ENCODE measurements at regions not wholly inside any gene's neighbourhood (a gene's known extent, or its start where the extent isn't known, plus 50 kb on each side); places are given as distances from the start of the nearest gene placed in this dataset.
"Not testable (repeated sequence)": the region's sequence is repeated elsewhere in the genome, so short reads cannot be mapped to it uniquely, and the experiment has no call there.

- DNase-seq = no peak
- no peaks in the 10 kb centered on the region for H3K27me3 ChIP-seq (replicated peaks; ENCODE audit: insufficient read depth)
These were observed 103.5 kb upstream of the CADM1 start for GRCh38 chr11:115607621-115608221.

GRCh38 chr11:115606498-115607220, 102.4 kb upstream of the CADM1 start:
- H3K9me2 ChIP-seq (ENCODE audit: insufficient read depth) = no peaks in the 10 kb centered on the region
- H3F3A ChIP-seq (ENCODE audit: insufficient read depth) = no peaks in the 10 kb centered on the region
- no peaks in the 10 kb centered on the region for H3K4me1 ChIP-seq (ENCODE audit: insufficient read depth)
- H4K20me1 ChIP-seq (ENCODE audit: insufficient read depth) = no peaks in the 10 kb centered on the region
- TF ChIP-seq EZH2 (IDR thresholded peaks at IDR 0.05; ENCODE audit: insufficient read depth, poor library complexity, severe bottlenecking) = no peak
- TF ChIP-seq EZH2phosphoT487 (IDR thresholded peaks at IDR 0.05; ENCODE audit: insufficient read depth, low read depth) = no peak
- in situ Hi-C loops (cut with MboI) = no loop called here
- H3K79me2 ChIP-seq (ENCODE audit: insufficient read depth) = no peaks in the 10 kb centered on the region
- no peak overlapping the region for H3K27ac ChIP-seq
- DNase-seq = no peak
- no peak overlapping the region for H3K4me3 ChIP-seq
- H3K27me3 ChIP-seq (replicated peaks; ENCODE audit: insufficient read depth) = no peaks in the 10 kb centered on the region
- H3K9me3 ChIP-seq (ENCODE audit: low read depth) = no peaks in the 10 kb centered on the region
- 37 to 42% methylated on average over 11 of the region's 11 CpGs for WGBS, 2 experiments (ENCODE audit: low coverage in 1 of 2, low lambda C conversion rate in 2 of 2, missing lambda C conversion rate in 2 of 2)
- H3K4me2 ChIP-seq (ENCODE audit: unreplicated experiment) = no peak overlapping the region
- H3K36me3 ChIP-seq (ENCODE audit: low read depth) = no peaks in the 10 kb centered on the region
- H2AFZ ChIP-seq = no peak overlapping the region
- H3K9ac ChIP-seq = no peak overlapping the region

More at GRCh38 chr11:115607621-115608221, 103.5 kb upstream of the CADM1 start:
- no peaks in the 10 kb centered on the region for H3K36me3 ChIP-seq (ENCODE audit: low read depth)
- no peak overlapping the region for H3K9ac ChIP-seq
- 50 to 51% methylated on average over 13 of the region's 13 CpGs for WGBS, 2 experiments (ENCODE audit: low coverage in 1 of 2, low lambda C conversion rate in 2 of 2, missing lambda C conversion rate in 2 of 2)
- no peak overlapping the region for H3K4me3 ChIP-seq
- no peak overlapping the region for H2AFZ ChIP-seq
- H3K79me2 ChIP-seq (ENCODE audit: insufficient read depth) = no peaks in the 10 kb centered on the region
- H3K4me1 ChIP-seq (ENCODE audit: insufficient read depth) = no peaks in the 10 kb centered on the region
- no peak overlapping the region for H3K4me2 ChIP-seq (ENCODE audit: unreplicated experiment)
- no peak for TF ChIP-seq EZH2phosphoT487 (IDR thresholded peaks at IDR 0.05; ENCODE audit: insufficient read depth, low read depth)
- no peak for TF ChIP-seq EZH2 (IDR thresholded peaks at IDR 0.05; ENCODE audit: insufficient read depth, poor library complexity, severe bottlenecking)
- in situ Hi-C loops (cut with MboI) = no loop called here
- no peak overlapping the region for H3K27ac ChIP-seq
- no peaks in the 10 kb centered on the region for H4K20me1 ChIP-seq (ENCODE audit: insufficient read depth)
- H3F3A ChIP-seq (ENCODE audit: insufficient read depth) = no peaks in the 10 kb centered on the region
- H3K9me3 ChIP-seq (ENCODE audit: low read depth) = no peaks in the 10 kb centered on the region
- no peaks in the 10 kb centered on the region for H3K9me2 ChIP-seq (ENCODE audit: insufficient read depth)

GRCh38 chr11:115605871-115606497, 101.8 kb upstream of the CADM1 start:
- Histone ChIP-seq H3K9ac (no peak overlapping the region), H3K4me2 (ENCODE audit: unreplicated experiment) (no peak overlapping the region), H3K79me2 (ENCODE audit: insufficient read depth) (no peaks in the 10 kb centered on the region), H3K9me2 (ENCODE audit: insufficient read depth) (no peaks in the 10 kb centered on the region), H3F3A (ENCODE audit: insufficient read depth) (no peaks in the 10 kb centered on the region), H3K4me3 (no peak overlapping the region), H3K27ac (no peak overlapping the region), H2AFZ (no peak overlapping the region), H4K20me1 (ENCODE audit: insufficient read depth) (no peaks in the 10 kb centered on the region), H3K36me3 (ENCODE audit: low read depth) (no peaks in the 10 kb centered on the region), H3K27me3 (replicated peaks; ENCODE audit: insufficient read depth) (no peaks in the 10 kb centered on the region), H3K4me1 (ENCODE audit: insufficient read depth) (no peaks in the 10 kb centered on the region), H3K9me3 (ENCODE audit: low read depth) (no peaks in the 10 kb centered on the region)
- TF ChIP-seq EZH2phosphoT487 (IDR thresholded peaks at IDR 0.05; ENCODE audit: insufficient read depth, low read depth) (no peak), EZH2 (IDR thresholded peaks at IDR 0.05; ENCODE audit: insufficient read depth, poor library complexity, severe bottlenecking) (no peak)
- in situ Hi-C loops (cut with MboI) = no loop called here
- no peak for DNase-seq
- 22 to 24% methylated on average over 14 to 16 of the region's 16 CpGs for WGBS, 2 experiments (ENCODE audit: low coverage in 1 of 2, low lambda C conversion rate in 2 of 2, missing lambda C conversion rate in 2 of 2)

GRCh38 chr11:115605397-115605796, 101.2 kb upstream of the CADM1 start:
- H3K4me3 ChIP-seq; H3K9me2 ChIP-seq (ENCODE audit: insufficient read depth); H4K20me1 ChIP-seq (ENCODE audit: insufficient read depth); H3K36me3 ChIP-seq (ENCODE audit: low read depth); H3K4me2 ChIP-seq (ENCODE audit: unreplicated experiment); H3K9ac ChIP-seq; H3K27ac ChIP-seq; H3K9me3 ChIP-seq (ENCODE audit: low read depth); H3K27me3 ChIP-seq (replicated peaks; ENCODE audit: insufficient read depth); H3F3A ChIP-seq (ENCODE audit: insufficient read depth); in situ Hi-C loops (cut with MboI); DNase-seq; H2AFZ ChIP-seq; H3K79me2 ChIP-seq (ENCODE audit: insufficient read depth); H3K4me1 ChIP-seq (ENCODE audit: insufficient read depth): not testable (repeated sequence)
- WGBS, 2 experiments (ENCODE audit: low coverage in 1 of 2, low lambda C conversion rate in 2 of 2, missing lambda C conversion rate in 2 of 2) = 64 to 66% methylated on average over 5 of the region's 5 CpGs

All from GM23248 (cell line).